ENCODE measurements at regions not wholly inside any gene's neighbourhood (a gene's known extent, or its start where the extent isn't known, plus 50 kb on each side); places are given as distances from the start of the nearest gene placed in this dataset.

DNA sequence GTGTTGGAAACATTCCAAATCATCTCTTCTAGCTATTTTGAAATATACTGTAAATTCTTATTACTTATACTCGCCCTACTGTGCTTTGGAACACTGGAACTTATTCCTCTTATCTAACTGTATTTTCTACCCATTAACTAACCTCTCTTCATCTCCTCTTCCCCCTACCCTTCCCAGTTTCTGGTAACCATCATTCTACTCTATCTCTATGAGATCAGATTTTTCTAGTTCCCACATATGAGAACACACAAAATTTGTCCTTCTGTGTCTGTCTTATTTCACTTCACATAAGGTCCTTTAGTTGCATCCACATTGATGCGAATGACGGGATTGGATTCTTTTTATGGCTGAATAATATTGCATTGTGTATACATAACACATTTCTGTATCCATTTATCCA, 1003.8 kb upstream of the INTU start:
- no peak overlapping the region for H3K27ac ChIP-seq
- no peaks in the 10 kb centered on the region for H3K4me1 ChIP-seq
- DNase-seq = no peak
- H3K9me3 ChIP-seq = no peaks in the 10 kb centered on the region
- TF ChIP-seq, protein P1, sequence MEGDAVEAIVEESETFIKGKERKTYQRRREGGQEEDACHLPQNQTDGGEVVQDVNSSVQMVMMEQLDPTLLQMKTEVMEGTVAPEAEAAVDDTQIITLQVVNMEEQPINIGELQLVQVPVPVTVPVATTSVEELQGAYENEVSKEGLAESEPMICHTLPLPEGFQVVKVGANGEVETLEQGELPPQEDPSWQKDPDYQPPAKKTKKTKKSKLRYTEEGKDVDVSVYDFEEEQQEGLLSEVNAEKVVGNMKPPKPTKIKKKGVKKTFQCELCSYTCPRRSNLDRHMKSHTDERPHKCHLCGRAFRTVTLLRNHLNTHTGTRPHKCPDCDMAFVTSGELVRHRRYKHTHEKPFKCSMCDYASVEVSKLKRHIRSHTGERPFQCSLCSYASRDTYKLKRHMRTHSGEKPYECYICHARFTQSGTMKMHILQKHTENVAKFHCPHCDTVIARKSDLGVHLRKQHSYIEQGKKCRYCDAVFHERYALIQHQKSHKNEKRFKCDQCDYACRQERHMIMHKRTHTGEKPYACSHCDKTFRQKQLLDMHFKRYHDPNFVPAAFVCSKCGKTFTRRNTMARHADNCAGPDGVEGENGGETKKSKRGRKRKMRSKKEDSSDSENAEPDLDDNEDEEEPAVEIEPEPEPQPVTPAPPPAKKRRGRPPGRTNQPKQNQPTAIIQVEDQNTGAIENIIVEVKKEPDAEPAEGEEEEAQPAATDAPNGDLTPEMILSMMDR (IDR thresholded peaks at IDR 0.05) = no peak
- intact Hi-C loops (cut with DNase I; ENCODE audit: low total_unique reads) = no loop called here
- H3K4me3 ChIP-seq = no peak overlapping the region
- H3K27me3 ChIP-seq = no peaks in the 10 kb centered on the region
- H3K36me3 ChIP-seq = no peaks in the 10 kb centered on the region

DNA sequence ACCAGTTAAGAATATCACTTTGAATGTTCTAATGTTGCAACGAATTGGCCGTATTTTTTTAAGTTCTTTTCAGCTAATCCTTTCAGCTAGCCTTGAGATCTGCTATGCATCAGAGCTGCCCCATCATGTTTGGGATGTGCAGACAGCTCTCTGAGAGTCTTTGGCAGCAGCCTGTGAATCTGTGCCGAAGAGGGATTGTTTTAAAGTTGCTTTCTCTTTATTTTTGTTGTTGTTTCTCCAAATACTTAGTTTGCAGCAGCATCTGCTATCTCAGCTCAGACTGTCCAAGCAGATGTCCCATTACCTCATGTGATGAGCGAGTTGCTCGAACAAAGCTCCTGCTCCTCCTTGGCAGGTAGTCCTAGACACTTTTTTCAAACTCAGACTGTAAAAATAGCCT, 1002.5 kb upstream of the INTU start:
- TF ChIP-seq, protein P1 (IDR thresholded peaks at IDR 0.05) = no peak
- no peaks in the 10 kb centered on the region for H3K9me3 ChIP-seq
- no peaks in the 10 kb centered on the region for H3K36me3 ChIP-seq
- H3K4me3 ChIP-seq = no peak overlapping the region
- no peak for DNase-seq
- H3K4me1 ChIP-seq = no peaks in the 10 kb centered on the region
- H3K27ac ChIP-seq = no peak overlapping the region
- no peaks in the 10 kb centered on the region for H3K27me3 ChIP-seq
- intact Hi-C loops (cut with DNase I; ENCODE audit: low total_unique reads) = no loop called here

DNA sequence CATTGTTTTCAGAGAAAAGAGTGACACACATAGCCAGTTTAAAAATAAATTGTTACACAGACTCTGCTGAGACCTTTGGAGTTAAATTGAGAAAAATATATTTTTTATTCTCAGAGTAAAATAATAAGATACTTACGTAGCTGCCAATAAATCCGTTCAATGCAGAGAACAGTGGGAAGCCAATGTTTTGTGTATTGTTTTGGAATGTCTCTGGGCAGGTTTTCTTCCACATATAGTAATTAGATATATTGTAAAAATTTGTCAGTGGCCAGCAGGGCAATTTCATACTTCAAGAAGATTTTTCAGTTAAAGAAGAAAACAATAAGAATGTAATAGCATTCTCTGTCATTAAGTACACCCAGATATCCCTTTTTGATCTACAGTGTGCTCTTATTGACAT, 999.5 kb upstream of the INTU start:
- no peaks in the 10 kb centered on the region for H3K9me3 ChIP-seq
- H3K36me3 ChIP-seq = no peaks in the 10 kb centered on the region
- intact Hi-C loops (cut with DNase I; ENCODE audit: low total_unique reads) = no loop called here

DNA sequence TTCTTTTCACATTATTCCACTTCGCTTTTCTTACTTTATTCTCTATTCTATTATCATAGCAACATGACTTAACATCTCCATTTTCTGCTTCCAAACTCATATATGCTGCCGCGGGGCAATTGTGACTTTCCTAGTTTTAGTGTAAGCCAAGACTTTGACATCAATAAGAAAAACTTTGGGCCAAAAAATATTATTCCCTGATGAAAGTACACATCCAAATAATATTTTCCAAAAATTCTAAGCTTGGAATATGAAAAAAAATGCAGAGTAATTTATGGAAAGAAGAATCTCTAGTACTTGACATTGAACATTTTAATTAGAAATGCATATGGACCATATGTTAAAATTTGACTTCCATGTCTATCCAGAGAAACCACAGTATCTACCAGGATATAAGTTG, 995.1 kb upstream of the INTU start:
- no peak for DNase-seq
- H3K36me3 ChIP-seq = no peaks in the 10 kb centered on the region
- no peaks in the 10 kb centered on the region for H3K4me1 ChIP-seq
- H3K9me3 ChIP-seq = no peaks in the 10 kb centered on the region
- TF ChIP-seq, protein P1 (IDR thresholded peaks at IDR 0.05) = no peak
- intact Hi-C loops (cut with DNase I; ENCODE audit: low total_unique reads) = no loop called here
- no peaks in the 10 kb centered on the region for H3K27me3 ChIP-seq
- no peak overlapping the region for H3K27ac ChIP-seq
- no peak overlapping the region for H3K4me3 ChIP-seq

More for the DNA sequence above, 999.5 kb upstream of the INTU start:
- H3K27ac ChIP-seq = no peak overlapping the region
- TF ChIP-seq, protein P1 (IDR thresholded peaks at IDR 0.05) = no peak
- no peak for DNase-seq
- no peaks in the 10 kb centered on the region for H3K4me1 ChIP-seq
- no peaks in the 10 kb centered on the region for H3K27me3 ChIP-seq
- H3K4me3 ChIP-seq = no peak overlapping the region

DNA sequence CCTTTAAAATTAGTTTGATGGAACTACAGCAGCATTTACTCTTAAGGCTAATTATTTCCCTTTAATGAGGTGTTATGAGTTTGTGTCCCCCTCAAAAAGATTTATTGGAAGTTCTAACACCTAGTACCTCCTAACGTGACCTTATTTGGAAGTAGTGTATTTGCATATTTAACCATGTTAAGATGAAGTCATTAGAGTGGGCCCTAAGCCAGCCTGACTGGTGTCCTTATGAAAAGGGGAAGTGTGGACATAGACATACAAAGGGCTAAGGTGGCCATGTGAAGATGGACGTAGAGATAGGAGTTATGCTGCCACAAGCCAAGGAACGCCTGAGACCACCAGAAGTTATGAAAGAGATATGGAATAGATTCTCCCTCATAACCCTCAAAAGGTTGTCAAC, 985.4 kb upstream of the INTU start:
- no peak overlapping the region for H3K27ac ChIP-seq
- no peaks in the 10 kb centered on the region for H3K9me3 ChIP-seq
- H3K4me3 ChIP-seq = no peak overlapping the region
- no peak for DNase-seq
- TF ChIP-seq, protein P1 (IDR thresholded peaks at IDR 0.05) = no peak
- H3K36me3 ChIP-seq = no peaks in the 10 kb centered on the region
- peaks cover 0 to 5% (median 0%) of the 10 kb centered on the region in 4 donors for H3K4me1 ChIP-seq
- H3K27me3 ChIP-seq = no peaks in the 10 kb centered on the region
- intact Hi-C loops (cut with DNase I; ENCODE audit: low total_unique reads) = no loop called here

DNA sequence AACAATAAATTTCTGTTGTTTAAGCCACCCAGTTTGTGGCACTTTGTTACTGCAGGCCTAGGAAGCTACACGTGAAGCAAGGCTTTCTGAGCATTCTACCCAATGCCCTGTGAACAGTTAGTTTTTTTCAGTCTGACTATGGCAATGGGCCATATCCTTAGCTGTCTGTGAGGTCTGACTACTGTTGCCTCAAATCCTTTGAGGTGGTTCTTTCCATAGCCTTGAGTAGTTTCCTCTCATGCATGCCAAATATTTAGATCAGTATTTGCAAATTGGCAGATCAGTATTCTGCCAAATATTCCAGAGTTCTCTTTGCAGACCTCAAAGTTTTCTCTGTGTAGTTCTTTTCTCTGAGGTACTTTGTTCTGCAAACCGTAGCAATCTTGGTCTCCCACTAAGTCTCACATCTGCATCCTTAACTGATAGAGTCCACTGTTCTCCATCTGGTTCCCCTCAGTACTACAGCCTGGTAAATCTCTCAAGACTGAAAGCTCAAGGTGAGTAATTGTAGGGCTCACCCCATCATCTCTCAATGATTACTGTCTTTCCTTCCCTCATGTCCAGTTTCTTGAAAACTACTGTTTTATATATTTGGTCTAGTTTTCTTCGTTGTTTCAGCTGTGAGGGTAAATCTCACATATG, 984.9 kb upstream of the INTU start:
- intact Hi-C loops (cut with DNase I; ENCODE audit: low total_unique reads) = no loop called here
- no peak overlapping the region for H3K27ac ChIP-seq
- DNase-seq = no peak

More for the DNA sequence above, 984.9 kb upstream of the INTU start:
- Histone ChIP-seq H3K27me3 (no peaks in the 10 kb centered on the region), H3K9me3 (no peaks in the 10 kb centered on the region), H3K36me3 (no peaks in the 10 kb centered on the region), H3K4me3 (no peak overlapping the region), H3K4me1 (peaks cover 0 to 5% (median 0%) of the 10 kb centered on the region in 4 donors)
- TF ChIP-seq, protein P1 (IDR thresholded peaks at IDR 0.05) = no peak
